ENCODE measurements at regions not wholly inside any gene's neighbourhood (a gene's known extent, or its start where the extent isn't known, plus 50 kb on each side); places are given as distances from the start of the nearest gene placed in this dataset.

DNA sequence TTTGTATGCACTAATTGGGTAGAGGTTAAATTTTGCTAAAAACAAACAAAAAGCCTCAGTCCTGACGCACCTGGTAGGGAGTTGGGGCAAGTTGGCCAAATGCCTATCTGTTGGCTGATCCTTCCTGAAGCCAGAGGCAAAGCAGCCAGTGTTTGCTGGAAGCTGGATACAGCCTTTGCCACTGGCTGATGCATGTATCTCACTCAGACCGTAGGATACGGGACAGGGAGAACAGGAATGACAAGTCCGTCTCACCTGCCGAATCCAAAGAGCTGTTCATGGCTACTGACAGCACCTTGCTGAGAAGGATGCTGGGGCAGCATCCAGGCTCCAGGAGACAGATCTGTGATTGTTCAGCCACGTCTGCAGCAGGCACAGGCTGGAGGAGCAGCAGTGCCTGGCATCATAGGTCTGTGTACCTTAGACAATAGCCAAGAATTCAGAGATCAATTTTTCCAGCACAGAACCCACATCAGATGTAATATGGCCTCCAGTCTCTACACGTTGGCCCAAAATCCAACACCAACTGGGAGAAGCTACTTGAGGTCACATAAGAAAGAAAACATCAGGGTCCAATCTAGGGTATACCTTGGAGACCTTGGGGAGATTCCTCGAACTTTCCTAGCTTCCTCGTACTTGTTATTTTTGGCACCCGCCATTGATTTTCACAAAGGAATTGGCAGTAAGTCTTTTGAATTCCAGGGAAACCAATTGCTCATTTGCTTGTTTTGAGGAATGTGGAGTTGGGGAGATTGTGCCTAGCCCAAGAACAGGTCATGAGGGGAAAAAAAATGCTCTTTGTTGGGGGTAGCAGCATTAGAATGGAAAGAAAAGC, 108.5 kb upstream of the ARMC2 start:
- TF ChIP-seq CTCF (IDR thresholded peaks at IDR 0.05; ENCODE audit: control insufficient read depth, extremely low read depth, insufficient read depth) = no peak
- peak; percentile 89 for DNase-seq (ENCODE audit: low read depth)
- H3K4me3 ChIP-seq (ENCODE audit: low read depth, low read length) = no peak overlapping the region

GRCh38 chr6:108741331-108741989, 106.8 kb upstream of the ARMC2 start:
- DNase-seq (ENCODE audit: low read depth) = no peak
- no peak overlapping the region for H3K4me3 ChIP-seq (ENCODE audit: low read depth, low read length)
- TF ChIP-seq CTCF (IDR thresholded peaks at IDR 0.05; ENCODE audit: control insufficient read depth, extremely low read depth, insufficient read depth) = no peak

GRCh38 chr6:108742041-108742440, 106.2 kb upstream of the ARMC2 start:
- no peak for DNase-seq (ENCODE audit: low read depth)
- no peak for TF ChIP-seq CTCF (IDR thresholded peaks at IDR 0.05; ENCODE audit: control insufficient read depth, extremely low read depth, insufficient read depth)
- no peak overlapping the region for H3K4me3 ChIP-seq (ENCODE audit: low read depth, low read length)

DNA sequence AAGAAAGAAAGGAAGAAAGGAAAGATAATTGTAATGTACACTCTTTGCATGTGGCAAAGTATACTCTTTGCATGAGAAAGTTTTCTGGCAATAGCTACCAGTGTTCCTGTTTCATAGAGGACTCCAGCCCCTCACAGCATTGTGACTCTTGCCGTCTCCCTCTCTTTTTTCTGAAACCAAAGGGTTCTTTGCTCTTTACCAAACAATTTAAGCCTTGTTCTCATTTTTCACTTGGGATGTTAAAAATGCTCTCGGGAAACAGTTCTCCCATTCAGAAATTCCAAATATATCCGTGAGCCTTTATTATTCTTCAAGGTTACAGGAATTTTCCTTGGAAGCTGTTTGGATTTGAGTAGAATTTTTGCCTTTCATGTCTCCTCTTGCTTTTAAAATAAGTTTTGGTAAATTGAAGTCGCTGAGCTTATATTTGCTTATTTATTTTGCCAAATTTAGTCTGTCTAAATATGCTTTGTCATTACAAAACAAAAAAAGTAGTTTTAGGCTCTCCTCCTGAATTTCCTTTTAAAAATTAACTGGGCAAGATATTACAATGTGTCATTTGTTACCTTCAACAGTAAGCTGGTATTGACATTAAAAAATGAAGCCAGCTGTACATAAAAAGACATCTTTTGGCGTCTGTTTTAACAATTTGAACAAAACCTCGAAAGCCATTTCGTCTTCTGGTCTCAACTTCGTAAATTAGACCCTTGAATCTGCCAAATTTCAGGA, 103.8 kb upstream of the ARMC2 start:
- no peak for TF ChIP-seq CTCF (IDR thresholded peaks at IDR 0.05; ENCODE audit: control insufficient read depth, extremely low read depth, insufficient read depth)
- H3K4me3 ChIP-seq (ENCODE audit: low read depth, low read length) = no peak overlapping the region
- no peak for DNase-seq (ENCODE audit: low read depth)

- no peak for TF ChIP-seq CTCF (IDR thresholded peaks at IDR 0.05; ENCODE audit: control insufficient read depth, extremely low read depth, insufficient read depth)
Observed at GRCh38 chr6:108744996-108745395, 103.2 kb upstream of the ARMC2 start.

GRCh38 chr6:108745664-108746336, 102.4 kb upstream of the ARMC2 start:
- H3K4me3 ChIP-seq (ENCODE audit: low read depth, low read length) = no peak overlapping the region
- TF ChIP-seq CTCF (IDR thresholded peaks at IDR 0.05; ENCODE audit: control insufficient read depth, extremely low read depth, insufficient read depth) = no peak
- DNase-seq (ENCODE audit: low read depth) = no peak

More at GRCh38 chr6:108744996-108745395, 103.2 kb upstream of the ARMC2 start:
- H3K4me3 ChIP-seq (ENCODE audit: low read depth, low read length) = no peak overlapping the region
- DNase-seq (ENCODE audit: low read depth) = no peak

Measured in LNCaP clone FGC (cell line).